ENCODE measurements at regions not wholly inside any gene's neighbourhood (a gene's known extent, or its start where the extent isn't known, plus 50 kb on each side); places are given as distances from the start of the nearest gene placed in this dataset.

DNA sequence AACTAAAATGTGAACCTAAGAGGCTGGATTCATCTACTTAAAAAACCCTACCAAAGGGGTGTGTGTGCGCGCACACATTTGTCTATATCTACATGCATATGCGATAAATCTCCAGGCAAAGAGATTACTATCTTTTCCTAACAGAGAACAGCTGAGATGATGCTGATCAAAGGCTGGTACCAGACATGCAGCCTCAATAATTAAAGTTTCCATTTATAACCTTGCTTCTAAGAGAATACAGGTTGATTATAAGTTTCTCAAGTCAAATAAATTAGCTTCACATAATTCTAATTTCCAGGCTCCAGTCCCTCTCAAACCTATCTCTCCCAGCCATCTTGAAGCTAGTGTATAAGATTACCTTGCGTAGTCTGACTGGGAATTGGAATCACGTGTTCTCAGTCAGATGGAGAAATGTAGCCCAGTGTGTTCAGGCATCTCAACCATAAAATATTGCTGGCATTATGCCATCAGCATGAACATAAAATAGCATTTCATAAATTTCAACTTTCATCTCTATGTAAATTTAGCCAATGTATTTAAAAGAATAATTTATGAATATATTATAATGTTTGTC, 1062.0 kb downstream of the XPNPEP1 start:
- TF ChIP-seq POLR2A (IDR thresholded peaks at IDR 0.05; ENCODE audit: low read depth) (no peak), EP300 (IDR thresholded peaks at IDR 0.05) (no peak), POLR2AphosphoS5 (IDR thresholded peaks at IDR 0.05) (no peak)
- TF ChIP-seq, protein P1, sequence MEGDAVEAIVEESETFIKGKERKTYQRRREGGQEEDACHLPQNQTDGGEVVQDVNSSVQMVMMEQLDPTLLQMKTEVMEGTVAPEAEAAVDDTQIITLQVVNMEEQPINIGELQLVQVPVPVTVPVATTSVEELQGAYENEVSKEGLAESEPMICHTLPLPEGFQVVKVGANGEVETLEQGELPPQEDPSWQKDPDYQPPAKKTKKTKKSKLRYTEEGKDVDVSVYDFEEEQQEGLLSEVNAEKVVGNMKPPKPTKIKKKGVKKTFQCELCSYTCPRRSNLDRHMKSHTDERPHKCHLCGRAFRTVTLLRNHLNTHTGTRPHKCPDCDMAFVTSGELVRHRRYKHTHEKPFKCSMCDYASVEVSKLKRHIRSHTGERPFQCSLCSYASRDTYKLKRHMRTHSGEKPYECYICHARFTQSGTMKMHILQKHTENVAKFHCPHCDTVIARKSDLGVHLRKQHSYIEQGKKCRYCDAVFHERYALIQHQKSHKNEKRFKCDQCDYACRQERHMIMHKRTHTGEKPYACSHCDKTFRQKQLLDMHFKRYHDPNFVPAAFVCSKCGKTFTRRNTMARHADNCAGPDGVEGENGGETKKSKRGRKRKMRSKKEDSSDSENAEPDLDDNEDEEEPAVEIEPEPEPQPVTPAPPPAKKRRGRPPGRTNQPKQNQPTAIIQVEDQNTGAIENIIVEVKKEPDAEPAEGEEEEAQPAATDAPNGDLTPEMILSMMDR (IDR thresholded peaks at IDR 0.05) = no peak
- H3K27me3 ChIP-seq = no peaks in the 10 kb centered on the region
- no peak overlapping the region for H3K27ac ChIP-seq (replicated peaks in 1 of 4)
- no peaks in the 10 kb centered on the region for H3K4me1 ChIP-seq
- H3K4me3 ChIP-seq = no peak overlapping the region
- intact Hi-C loops (cut with DNase I) = no loop called here
- no peaks in the 10 kb centered on the region for H3K9me3 ChIP-seq
- no peaks in the 10 kb centered on the region for H3K36me3 ChIP-seq
- 94% methylated on average over 5 of the region's 5 CpGs for WGBS
- no peak for DNase-seq (ENCODE audit: extremely low spot score)

DNA sequence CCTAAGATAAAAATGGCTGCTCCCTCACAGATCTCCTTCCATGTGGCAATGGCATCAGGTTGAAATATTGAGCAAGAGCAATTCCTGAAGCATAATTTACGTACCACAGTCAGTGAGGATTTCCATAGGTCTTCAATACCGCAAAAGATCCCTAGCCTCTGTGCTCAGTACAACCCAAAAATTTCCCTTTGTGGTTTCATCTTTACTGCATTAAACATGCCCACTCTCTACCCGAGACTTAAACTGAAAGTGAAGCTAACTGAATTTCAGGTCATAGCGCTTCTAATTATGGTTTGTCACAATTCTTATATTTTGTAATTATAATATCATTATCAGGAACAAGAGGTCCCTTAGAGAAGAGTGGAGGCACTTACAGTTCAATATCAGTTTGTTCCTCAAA, 1071.1 kb downstream of the XPNPEP1 start:
- no peaks in the 10 kb centered on the region for H3K9me3 ChIP-seq
- TF ChIP-seq POLR2A (IDR thresholded peaks at IDR 0.05; ENCODE audit: low read depth) (no peak), EP300 (IDR thresholded peaks at IDR 0.05) (no peak), POLR2AphosphoS5 (IDR thresholded peaks at IDR 0.05) (no peak)
- TF ChIP-seq, protein P1 (IDR thresholded peaks at IDR 0.05) = no peak
- H3K27me3 ChIP-seq = no peaks in the 10 kb centered on the region
- H3K36me3 ChIP-seq = no peaks in the 10 kb centered on the region
- intact Hi-C loops (cut with DNase I) = no loop called here
- H3K4me3 ChIP-seq = no peak overlapping the region
- DNase-seq (ENCODE audit: extremely low spot score) = no peak
- no peak overlapping the region for H3K27ac ChIP-seq (replicated peaks in 1 of 4)
- H3K4me1 ChIP-seq = no peaks in the 10 kb centered on the region
- 88% methylated on average over 4 of the region's 4 CpGs for WGBS

DNA sequence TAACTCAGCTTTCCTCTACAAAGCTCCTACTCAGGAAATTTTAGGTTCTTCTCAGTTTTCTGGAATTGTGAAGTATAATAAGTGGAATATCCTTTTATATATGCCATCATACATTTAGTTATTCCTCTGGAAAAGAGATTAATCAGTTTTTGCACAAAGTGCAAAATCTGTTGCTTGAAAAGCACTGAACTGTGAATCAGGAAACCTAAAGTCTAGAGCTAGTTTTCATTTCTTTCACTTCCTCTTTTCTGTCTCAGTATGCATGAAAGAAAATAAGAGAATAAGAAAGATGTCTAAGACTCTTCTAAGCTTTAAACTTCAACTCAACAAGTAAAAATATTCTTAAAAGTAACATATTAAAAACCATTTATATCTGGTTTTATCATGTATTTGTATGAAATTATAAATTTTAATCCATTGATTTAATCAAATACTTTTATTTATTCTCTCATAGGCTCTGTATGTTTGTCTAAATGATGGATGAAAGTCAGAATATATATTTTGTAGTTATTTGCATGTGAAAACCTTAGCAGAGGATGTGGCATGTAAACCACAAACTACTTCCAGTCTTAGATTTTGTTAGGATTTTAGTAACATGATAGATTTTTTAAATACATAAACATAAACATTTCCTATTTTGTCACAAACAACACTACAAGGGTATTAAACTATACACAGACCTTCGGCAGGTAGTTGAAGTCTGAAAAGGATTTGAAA, 1073.0 kb downstream of the XPNPEP1 start:
- Histone ChIP-seq H3K36me3 (no peaks in the 10 kb centered on the region), H3K4me3 (no peak overlapping the region), H3K27ac (replicated peaks in 1 of 4) (no peak overlapping the region), H3K9me3 (no peaks in the 10 kb centered on the region), H3K27me3 (no peaks in the 10 kb centered on the region), H3K4me1 (no peaks in the 10 kb centered on the region)
- DNase-seq (ENCODE audit: extremely low spot score) = no peak
- WGBS = 90% methylated on average over 1 of the region's 1 CpG
- intact Hi-C loops (cut with DNase I) = no loop called here
- TF ChIP-seq, protein P1 (IDR thresholded peaks at IDR 0.05) = no peak
- TF ChIP-seq POLR2A (IDR thresholded peaks at IDR 0.05; ENCODE audit: low read depth) (no peak), EP300 (IDR thresholded peaks at IDR 0.05) (no peak), POLR2AphosphoS5 (IDR thresholded peaks at IDR 0.05) (no peak)

DNA sequence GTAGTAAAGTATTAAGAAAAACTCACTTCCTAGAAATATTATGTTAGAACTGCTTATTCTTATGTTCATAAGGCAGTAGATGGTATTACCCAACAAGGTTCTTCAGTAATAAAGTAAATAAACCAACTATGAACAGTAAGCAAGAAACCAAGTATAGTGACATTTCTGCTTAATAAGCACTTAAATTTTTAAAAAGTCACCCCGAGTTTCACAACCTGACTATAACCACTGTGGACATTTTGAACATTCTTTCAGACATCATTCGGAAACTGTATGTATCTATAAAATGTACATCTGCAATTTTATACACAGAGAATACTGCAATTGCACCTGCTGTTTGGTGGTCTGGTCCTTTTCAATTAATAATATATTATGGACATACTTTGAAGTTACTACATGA, 1073.6 kb downstream of the XPNPEP1 start:
- H3K4me1 ChIP-seq = no peaks in the 10 kb centered on the region
- 93% methylated on average over 2 of the region's 2 CpGs for WGBS
- H3K27me3 ChIP-seq = no peaks in the 10 kb centered on the region
- no peak overlapping the region for H3K4me3 ChIP-seq
- no peak for TF ChIP-seq POLR2A (IDR thresholded peaks at IDR 0.05; ENCODE audit: low read depth)
- intact Hi-C loops (cut with DNase I) = no loop called here
- no peaks in the 10 kb centered on the region for H3K36me3 ChIP-seq
- H3K9me3 ChIP-seq = no peaks in the 10 kb centered on the region
- H3K27ac ChIP-seq (replicated peaks in 1 of 4) = no peak overlapping the region
- DNase-seq (ENCODE audit: extremely low spot score) = no peak

DNA sequence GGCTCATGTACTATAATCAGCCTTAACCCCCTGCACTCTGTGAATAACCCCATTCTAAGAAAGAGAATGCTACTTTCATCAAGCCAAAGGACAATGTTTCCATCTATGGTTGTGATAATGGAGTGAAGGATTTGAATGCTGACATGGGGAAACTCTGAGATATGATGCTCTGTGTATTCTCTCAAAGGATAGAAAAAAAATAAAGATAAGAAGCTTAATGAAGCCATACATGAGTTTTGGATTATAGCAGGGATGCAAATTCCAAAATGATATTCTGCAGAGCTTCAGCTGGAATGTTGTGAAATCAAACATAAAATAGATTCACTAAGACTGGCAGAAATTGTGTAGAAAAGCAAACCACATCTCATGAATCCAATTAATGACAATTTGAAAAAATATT, 1074.1 kb downstream of the XPNPEP1 start:
- intact Hi-C loops (cut with DNase I) = no loop called here
- Histone ChIP-seq H3K27ac (replicated peaks in 1 of 4) (no peak overlapping the region), H3K4me1 (no peaks in the 10 kb centered on the region), H3K36me3 (no peaks in the 10 kb centered on the region), H3K9me3 (peaks cover 0 to 3% (median 0%) of the 10 kb centered on the region in 4 donors), H3K4me3 (no peak overlapping the region), H3K27me3 (no peaks in the 10 kb centered on the region)
- DNase-seq (ENCODE audit: extremely low spot score) = no peak
- TF ChIP-seq EP300 (IDR thresholded peaks at IDR 0.05) (no peak), POLR2AphosphoS5 (IDR thresholded peaks at IDR 0.05) (no peak)
- TF ChIP-seq, protein P1 (IDR thresholded peaks at IDR 0.05) = no peak
